ENCODE measurements at regions not wholly inside any gene's neighbourhood (a gene's known extent, or its start where the extent isn't known, plus 50 kb on each side); places are given as distances from the start of the nearest gene placed in this dataset.
"Not testable (repeated sequence)": the region's sequence is repeated elsewhere in the genome, so short reads cannot be mapped to it uniquely, and the experiment has no call there.

DNA sequence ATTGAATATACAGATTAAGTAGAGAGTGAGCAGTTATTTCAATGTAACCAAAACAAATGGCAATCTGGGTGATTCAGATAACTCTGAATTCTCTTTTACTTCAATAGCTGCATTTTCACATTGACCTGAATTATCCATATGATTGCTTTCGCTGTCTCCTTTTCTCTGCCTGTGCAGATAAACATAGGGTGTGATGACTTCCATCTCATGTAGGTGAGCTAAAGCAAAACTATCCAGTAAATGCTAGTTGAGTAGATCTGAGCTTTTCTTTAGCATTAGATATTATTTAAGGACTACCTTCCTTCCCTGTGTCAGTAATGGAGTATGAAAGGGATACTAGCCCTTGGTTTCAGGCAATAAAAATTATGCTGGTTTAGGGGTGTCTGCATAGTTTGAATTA lies 288.6 kb downstream of the OXSM start:
- no peak for DNase-seq

DNA sequence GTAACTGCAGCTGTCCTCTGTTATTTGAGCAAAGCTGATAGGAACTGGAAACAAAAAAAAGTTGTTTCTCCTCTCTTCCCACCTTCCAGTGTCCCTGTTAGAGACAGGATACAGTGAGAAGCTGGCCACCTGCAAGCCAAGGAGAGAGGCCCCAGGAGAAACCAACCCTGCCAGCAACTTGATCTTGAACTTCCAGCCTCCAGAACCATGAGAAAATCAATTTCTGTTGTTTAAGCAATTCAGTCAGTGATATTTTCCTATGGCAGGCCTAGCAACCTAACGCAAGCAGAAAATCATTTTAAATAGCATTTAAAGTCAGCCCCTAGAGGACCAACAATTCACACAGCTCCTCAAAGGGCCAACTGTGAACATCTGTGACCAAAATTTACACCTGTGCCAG lies 291.3 kb downstream of the OXSM start:
- DNase-seq = no peak

DNA sequence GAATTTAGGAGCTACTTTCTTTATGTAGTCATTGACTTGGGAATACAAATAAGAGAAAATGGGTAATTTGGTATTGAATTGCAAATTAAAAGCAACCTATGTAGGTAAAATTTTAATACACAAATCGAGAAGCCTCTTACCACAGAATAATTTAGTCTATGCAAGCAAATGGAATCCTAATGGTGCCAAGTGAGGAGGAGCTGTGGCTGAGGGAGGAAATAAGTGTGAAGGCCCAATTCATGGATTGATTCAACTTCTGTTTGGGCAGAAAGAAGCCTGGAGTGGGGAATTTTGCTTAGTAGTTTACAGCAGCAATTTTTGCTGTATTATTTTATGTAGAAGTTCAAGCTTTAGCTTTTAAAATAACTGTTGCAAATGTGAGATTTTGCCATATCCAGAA lies 291.9 kb downstream of the OXSM start:
- no peak for DNase-seq

DNA sequence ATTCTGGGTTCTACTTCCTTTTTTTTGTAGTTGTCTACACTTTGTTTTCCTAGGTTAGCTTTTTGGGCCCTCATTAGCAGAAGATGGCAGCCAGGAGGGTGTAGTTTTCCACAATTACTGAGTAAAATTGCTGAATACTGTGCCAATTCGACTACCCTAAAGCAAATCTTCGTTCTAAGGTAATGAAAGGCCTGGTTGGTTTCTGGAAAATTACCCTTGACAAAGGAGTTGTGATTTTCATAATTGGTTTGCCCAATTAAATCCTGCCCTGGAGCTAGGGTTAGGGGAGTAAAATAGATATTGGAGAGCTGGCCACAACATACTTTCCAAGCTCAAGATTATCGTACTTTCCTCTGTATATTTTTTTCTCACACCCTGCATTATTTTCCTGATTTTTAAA lies 293.0 kb downstream of the OXSM start:
- DNase-seq = no peak

DNA sequence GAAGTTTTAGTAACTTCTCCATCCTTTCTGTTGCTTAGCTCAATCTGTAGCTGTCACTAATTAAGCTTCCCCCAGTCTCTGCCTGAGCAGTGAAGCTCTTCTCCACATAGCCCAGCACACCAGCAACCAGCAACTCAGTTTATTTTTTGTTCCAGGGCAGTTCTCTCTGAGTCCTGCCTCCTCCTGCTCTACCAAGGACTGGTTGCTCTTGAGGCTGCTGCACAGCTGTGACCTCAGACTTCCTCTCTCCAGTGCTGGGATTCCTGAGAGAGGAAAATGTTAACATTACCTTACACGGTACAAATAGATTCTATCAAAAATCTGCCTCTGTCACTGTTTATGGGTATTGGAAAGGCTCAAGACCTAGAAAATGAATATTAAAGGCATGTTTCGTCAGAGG lies 294.7 kb downstream of the OXSM start:
- DNase-seq = no peak

DNA sequence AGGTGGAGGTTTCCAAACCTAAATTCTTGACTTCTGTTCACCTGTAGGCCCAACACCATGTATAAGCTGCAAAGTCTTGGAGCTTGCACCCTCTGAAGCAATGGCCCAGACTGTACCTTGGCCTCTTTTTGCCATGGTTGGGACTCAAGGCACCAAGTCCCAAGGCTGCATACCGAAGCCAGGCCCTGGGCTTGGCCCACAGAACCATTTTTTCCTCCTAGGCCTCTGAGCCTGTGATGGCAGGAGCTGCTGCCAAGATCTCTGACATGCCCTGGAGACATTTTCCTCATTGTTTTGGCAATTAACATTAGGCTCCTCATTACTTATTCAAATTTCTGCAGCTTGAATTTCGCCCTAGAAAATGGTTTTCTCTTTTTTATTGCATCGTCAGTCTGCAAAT lies 297.9 kb downstream of the OXSM start:
- no peak for DNase-seq

DNA sequence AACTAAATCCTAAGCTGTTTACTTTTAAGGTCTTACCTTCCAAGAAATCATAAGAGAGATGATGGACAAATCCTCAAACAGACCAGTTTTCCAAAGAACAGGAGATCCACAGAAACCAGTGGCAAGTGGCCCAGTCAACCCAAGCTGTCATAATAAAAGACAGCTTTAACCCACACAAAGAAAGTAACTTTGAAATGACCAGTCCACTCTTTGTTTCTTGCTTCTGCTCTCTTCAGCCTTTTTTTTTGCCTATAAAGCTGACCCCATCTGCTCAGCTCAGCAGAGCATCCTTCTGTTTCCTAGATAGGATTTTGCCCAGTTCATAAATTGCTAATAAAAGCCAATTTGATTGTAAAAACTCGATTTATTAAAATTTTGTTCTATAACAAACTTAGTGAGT lies 299.4 kb downstream of the OXSM start:
- no peak for DNase-seq

DNA sequence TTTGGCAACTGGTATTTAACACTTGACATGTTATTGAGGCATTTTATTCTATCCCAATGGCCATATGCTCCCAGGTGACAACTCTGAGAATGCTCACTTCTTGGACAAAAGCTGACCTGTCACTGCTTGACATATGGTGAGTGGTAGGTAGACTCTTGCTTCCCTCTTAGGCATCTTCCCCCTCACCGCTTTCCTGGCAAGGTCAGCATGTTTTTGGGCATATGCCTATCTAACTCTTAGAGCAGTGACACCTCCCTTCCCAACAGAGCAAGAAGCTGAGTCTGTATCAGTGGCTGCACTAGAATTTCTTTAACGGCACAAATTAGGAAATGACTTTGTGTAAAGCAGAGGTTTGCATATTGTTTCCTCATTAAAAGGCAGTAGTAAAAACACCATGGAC lies 300.7 kb downstream of the OXSM start:
- DNase-seq = no peak

DNA sequence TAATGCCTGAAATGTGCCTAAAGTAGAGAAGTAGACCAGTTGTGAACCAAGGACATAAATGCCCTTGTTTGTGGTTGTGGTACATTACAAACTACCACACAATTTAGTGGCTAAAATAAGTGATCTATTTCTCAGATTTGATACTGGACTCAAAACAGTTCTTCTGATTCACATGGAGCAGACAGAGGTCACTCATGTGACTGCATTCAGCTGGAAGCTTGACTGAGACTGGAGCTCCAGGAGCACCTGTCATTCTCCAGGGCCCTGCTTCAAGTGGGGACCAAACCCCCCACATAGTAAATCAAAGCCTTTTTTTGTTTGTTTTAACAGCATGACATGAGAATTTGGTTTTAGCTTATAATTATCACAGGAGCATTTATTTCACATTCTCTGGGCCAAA lies 301.2 kb downstream of the OXSM start:
- DNase-seq = no peak

DNA sequence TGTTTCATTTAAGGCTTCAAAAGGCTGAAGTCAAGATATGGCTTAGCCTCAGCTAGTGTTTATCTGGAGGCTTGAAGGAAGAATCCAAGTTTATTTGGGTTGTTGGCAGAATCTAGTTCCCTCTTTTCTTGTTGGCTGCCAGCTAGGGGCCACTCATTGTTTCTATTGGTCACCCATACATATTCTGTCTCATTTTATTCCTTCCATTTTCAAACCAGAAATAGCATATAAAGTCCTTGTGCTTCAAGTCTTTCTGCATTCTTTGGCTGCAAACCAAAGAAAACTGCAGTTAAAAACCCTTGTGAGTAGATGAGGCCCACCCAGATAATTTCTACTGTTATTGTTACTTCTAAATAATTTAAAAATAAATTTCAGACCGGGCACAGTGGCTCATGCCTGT lies 301.7 kb downstream of the OXSM start:
- no peak for DNase-seq

DNA sequence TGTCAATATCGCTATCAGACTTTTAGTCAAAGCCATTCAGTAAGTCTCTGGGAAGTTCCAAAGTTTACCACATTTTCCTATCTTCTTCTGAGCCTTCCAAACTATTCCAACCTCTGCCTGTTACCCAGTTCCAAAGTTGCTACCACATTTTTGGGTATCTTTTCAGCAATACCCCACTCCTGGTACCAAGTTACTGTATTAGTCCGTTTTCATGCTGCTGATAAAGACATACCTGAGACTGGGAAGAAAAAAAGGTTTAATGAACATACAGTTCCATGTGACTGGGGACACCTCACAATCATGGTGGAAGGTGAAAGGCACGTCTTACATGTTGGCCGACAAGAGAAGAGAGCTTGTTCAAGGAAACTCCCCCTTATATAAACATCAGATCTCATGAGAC lies 307.2 kb downstream of the OXSM start:
- DNase-seq = not testable (repeated sequence)

DNA sequence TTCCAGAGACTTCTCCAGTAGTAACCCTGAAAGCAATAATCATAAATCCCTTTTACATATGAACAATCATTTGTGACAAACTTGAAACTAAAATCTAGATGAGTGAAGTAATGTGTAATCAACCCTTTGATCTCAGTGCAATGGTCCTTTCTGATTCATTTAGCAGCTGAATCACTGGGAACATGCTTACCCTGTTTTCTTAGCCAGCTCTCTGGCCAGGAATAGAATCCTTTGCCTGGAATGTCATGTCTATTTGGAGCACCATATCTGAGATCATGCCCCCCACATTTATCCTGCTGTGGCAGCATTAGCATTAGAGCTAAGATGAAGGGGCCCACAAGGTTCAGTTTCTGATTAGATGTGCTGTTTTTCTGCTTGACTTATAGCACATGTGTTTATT lies 309.8 kb downstream of the OXSM start:
- DNase-seq = no peak

DNA sequence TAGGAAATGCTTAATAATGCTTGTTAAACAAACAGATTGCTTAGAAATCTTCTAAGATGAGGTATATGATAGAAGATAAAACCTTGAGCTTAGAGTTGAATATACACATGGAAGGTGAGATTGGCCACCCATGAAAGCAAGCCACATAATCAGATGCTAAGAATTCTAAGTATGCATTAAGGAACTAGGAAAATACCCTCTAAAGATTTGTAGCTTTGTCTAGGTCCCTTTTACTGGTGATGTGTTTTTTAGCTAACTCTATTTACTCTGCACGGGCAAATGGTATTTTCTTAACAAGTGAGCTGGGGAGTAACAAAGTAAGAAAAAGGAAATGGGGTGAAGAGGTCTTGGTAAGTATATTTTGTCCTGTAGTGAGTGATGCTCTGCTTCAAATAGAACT lies 310.3 kb downstream of the OXSM start:
- no peak for DNase-seq

DNA sequence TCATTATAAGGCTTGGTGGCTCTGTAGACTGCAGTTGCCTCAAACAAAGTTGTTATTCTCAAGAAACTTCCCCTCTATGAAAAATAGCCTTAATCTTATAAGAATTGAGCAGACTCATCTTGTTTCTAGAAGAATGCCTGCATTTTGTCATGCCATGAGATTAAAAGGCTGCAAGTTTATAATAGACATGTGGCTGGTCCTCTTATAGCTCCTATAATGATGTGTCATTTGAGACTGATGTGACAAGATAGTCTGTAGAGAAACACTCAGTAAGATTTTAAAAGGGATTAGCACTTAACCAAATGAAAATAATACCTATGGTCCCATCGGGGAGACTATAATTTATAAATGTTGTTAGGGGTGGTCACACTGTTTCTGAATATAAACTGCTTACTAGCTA lies 312.5 kb downstream of the OXSM start:
- no peak for DNase-seq

DNA sequence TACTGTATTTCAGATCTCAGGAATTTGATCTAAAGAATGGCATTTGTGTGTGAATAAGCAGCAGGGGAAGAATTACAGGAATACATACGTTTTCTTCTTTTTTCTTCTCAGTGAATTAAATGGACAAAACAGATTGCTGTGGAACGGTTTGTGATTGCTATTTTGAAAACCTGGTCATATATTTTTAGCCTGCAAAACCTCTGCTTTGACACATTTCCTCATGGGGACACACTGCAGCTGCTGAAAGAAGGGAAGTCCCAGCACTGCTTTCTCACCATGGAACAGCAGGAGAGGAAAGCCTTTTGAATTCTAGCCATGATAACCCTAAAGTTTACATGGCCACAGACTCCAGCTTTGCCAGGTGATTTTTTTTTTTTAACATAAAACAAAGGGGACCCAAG lies 315.0 kb downstream of the OXSM start:
- DNase-seq = no peak

DNA sequence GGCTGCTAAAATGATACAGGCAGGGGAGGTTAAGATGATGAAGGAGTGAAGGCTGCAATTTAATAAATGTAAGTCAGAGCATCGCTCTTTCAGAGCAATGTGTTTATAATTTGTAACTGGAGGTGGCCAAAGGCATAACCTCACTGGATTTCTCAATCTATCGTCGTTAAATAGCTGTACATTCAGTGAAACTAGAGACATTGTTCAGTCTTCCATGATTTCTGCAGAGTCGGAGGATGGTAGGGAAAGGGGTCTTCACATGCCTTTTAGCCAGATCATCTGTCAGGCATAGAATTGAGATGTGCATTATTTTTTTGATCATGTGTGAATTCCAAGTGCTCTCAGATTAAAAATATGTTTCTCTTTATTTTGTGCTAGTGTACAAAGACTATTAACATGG lies 315.4 kb downstream of the OXSM start:
- no peak for DNase-seq

DNA sequence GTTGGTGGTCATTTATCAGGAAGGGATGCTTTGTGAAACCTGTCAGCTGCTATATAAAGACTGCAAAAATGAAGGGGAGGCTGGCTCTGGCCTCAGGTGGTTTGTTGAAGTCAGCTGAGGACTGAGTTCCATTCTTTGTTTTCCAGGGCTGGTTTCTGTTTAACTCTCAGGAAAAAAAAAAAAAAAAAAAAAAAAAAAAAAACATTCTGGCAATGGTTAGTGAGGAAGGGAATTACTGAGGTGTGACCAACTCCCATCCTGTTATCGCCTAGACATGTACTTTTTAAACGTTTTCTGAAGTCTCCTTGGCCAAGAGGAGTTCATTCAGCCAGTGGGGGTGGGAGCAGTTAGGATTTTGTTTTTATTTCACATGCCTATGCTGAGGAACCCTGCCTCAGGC lies 316.3 kb downstream of the OXSM start:
- no peak for DNase-seq

DNA sequence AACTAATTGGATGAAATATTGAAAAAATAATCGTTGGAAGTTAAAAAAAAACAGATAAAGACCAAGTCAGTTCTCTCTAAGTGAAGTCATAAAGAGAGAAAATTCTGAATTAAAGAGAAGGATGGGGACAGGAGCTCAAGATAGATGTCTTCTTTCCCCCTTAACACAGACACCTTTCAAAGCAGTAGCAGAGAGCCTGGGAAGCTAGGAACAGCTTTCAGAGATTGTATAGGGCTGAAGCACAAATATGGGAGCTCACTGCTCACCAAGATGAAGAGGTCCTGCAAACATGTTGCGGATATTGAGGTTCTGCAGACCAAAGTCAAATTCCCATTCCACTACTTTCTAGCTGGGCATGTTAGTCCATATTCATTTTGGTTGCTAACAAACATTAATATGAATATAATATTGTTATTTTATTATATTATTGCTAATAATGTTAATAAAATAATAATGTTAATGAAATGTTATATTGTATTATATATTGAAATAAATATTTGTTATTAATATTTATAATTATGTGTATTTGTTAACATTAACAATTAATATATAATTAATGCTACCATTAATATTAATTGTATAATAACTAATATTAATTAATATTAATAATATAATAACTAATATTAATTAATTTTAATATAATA lies 319.1 kb downstream of the OXSM start:
- no peak for DNase-seq

DNA sequence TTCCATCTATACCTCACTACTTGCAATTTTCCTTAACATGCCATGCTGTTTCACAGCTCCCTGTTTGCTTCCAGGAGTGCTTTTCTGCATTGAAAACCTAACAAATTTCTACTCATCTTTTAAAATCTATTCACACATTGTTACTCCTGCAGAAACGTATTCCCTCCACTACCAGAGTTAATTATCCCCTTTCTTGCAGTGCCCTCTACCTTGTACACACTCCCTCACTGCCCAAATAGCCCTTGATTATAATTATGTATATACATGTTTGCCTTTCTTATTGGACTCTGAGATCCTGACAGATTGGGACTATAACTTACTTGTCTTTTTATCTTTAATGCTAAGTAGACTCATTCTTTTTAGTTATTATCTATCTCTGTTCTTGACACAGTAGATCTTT lies 325.0 kb downstream of the OXSM start:
- no peak for DNase-seq

DNA sequence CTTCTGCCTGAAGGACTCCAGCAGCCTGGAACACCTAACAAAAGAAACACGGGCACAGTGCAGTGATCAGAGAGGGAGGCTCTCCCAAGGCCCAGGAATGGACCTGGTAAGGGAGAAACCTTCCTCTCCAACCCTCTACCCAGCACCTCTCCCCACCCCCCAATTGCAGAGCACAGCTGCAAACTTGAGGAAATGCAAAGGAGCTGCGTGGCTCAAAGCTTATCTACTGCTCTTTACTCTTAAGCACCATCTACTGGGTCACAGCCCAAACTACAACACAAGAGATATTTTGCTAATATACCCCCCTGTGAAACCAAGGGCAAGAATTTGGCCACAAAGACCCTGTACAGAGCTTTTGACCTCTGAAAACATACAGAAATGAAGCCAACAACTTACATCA lies 328.3 kb downstream of the OXSM start:
- DNase-seq = no peak

DNA sequence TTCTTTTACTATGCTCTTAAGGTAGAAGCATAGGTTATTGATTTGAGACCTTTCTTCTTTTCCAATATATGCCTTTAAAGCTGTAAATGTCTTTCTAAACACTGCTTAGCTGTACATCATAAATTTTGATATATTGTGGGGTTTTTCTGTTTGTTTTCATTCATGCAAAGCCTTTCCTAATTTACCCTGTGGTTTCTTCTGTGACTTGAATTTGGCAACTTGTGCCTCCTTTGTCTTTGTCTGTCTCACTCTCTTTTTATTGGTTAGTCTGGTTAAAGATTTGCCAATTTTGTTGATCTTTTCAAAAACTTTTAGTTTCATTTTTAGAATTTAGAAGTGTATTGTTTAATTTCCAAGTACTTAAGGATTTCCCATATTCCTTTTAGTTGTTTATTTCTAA lies 343.1 kb downstream of the OXSM start:
- DNase-seq = no peak

DNA sequence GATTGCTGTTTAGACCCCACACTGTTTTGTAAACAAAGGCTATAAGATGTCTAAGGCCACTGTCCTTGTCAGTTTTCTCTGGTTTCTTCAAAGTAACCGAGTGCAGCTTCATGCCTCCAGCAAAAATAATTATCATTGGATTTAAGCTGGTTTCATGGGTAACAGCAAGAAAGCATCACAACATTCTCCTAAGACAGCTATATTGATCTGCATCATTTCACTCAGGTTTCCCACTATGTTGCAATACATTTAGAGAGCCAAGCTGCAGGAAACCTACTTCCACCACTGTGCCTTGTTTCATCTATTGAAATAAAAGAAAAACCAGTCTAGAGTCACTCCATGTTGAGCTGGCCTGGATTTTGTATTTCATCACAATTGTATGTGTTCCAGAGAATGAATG lies 351.4 kb downstream of the OXSM start:
- DNase-seq = no peak

DNA sequence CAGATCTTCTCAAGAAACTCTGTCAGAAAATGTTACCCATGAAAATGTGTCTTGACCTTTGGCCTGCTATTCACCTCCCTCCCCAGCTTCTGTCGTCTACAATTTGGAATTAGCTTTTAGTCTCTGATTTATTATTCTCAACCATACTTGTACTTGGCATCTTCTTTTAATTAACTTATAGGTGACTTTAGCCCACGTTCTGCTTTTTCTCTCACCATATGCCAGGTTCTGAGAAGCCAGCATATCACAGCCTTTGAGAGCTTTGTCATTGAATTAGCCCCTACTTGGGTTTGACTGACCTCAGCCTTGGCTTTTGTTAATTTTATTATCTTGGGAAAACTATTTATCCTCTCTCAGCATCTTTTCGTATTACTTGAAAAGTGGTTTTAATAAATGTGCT lies 355.9 kb downstream of the OXSM start:
- no peak for DNase-seq

DNA sequence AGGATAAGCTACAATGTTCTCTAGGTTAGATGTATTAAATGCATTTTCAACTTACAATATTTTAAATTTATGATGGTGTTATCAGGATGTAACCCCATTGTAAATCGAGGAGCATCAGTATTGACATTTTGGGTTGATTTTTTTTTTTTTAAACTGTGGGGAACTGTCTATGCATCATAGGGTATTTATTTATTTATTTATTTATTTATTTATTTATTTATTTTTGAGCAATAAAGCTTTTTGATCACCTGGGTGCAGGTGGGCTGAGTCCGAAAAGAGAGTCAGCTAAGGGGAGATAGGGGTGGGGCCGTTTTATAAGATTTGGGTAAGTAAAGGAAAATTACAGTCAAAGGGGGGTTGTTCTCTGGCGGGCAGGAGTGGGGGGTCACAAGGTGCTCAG lies 367.5 kb downstream of the OXSM start:
- DNase-seq = not testable (repeated sequence)

DNA sequence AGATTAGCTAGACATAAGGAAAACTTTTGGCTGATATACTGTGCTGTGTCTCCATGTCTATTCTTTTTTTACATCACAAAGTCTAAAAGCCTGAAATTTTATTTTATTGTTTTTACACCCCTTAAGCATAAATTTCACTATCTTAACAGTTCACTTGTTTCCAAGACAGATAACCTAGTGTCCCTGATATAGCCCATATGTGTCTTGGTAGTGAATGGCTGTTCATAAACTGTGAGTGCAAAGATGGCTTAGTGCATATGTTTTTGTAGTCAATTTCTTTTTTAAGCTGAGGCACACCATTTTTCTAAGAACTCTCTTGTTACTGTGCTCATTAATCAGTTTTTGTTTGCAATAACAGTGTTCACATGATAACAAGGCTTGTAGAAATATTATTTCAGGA lies 381.1 kb downstream of the OXSM start:
- DNase-seq = no peak

DNA sequence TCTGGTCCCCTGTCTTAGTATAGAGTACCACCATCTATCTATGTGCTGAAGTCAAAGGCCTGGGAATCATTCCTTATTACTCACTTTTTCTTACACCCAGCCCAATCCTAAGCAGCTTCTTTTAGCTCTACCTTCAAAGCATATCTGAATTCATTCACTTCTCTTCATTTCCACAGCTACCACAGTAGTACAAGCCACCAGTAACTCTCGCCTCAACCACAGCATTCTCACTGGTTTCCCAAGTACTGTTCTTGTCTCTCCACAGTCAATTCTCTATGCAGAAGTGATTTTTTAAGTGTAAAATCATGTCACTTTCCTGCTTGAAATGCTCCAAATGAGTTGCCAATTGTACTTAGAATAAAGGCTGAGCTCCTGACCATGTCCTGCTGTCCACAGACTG lies 401.7 kb downstream of the OXSM start:
- no peak for DNase-seq
